ENCODE measurements at regions not wholly inside any gene's neighbourhood (a gene's known extent, or its start where the extent isn't known, plus 50 kb on each side); places are given as distances from the start of the nearest gene placed in this dataset.

- DNase-seq (no peak), ATAC-seq (ENCODE audit: insufficient read depth, low FRiP score) (no peak)
- WGBS, 2 donors: 92% methylated on average over 2 of the region's 2 CpGs
- Histone ChIP-seq H3K4me1 (ENCODE audit: control insufficient read depth in 5 of 5, insufficient read depth in 5 of 5, low read length in 5 of 5) (no peaks in the 10 kb centered on the region), H3K4me3 (no peak overlapping the region), H3K27me3 (ENCODE audit: control insufficient read depth in 3 of 3, insufficient read depth in 3 of 3, low read length in 2 of 3) (no peaks in the 10 kb centered on the region), H3K9ac (ENCODE audit: insufficient read depth in 1 of 2, low read length in 2 of 2) (no peak overlapping the region), H3K36me3 (ENCODE audit: control insufficient read depth in 4 of 4, insufficient read depth in 4 of 4, low read length in 4 of 4) (no peaks in the 10 kb centered on the region), H3K27ac (ENCODE audit: low read depth in 1 of 2, low read length in 1 of 2) (no peak overlapping the region), H3K9me3 (ENCODE audit: control insufficient read depth in 4 of 4, insufficient read depth in 3 of 4, low read length in 3 of 4) (no peaks in the 10 kb centered on the region)
- no peak for TF ChIP-seq CTCF (IDR thresholded peaks at IDR 0.05; ENCODE audit: control extremely low read depth, extremely low read depth)
These were observed 133.7 kb downstream of the DIRAS2 start for GRCh38 chr9:90508940-90509339.

- H3K27me3 ChIP-seq (ENCODE audit: control insufficient read depth in 3 of 3, insufficient read depth in 3 of 3, low read length in 2 of 3): no peaks in the 10 kb centered on the region
- H3K4me1 ChIP-seq (ENCODE audit: control insufficient read depth in 5 of 5, insufficient read depth in 5 of 5, low read length in 5 of 5): no peaks in the 10 kb centered on the region
- no peak for TF ChIP-seq CTCF (IDR thresholded peaks at IDR 0.05; ENCODE audit: control extremely low read depth, extremely low read depth)
- ATAC-seq (ENCODE audit: insufficient read depth, low FRiP score) (no peak), DNase-seq (no peak)
- no peak overlapping the region for H3K4me3 ChIP-seq
- no peaks in the 10 kb centered on the region for H3K36me3 ChIP-seq (ENCODE audit: control insufficient read depth in 4 of 4, insufficient read depth in 4 of 4, low read length in 4 of 4)
- H3K27ac ChIP-seq (ENCODE audit: low read depth in 1 of 2, low read length in 1 of 2): no peak overlapping the region
- 86 to 88% methylated on average over 6 of the region's 6 CpGs for WGBS, 2 donors
- H3K9ac ChIP-seq (ENCODE audit: insufficient read depth in 1 of 2, low read length in 2 of 2): no peak overlapping the region
- H3K9me3 ChIP-seq (ENCODE audit: control insufficient read depth in 4 of 4, insufficient read depth in 3 of 4, low read length in 3 of 4): no peaks in the 10 kb centered on the region
These were observed 130.9 kb downstream of the DIRAS2 start for GRCh38 chr9:90511711-90512110.

- no peaks in the 10 kb centered on the region for H3K9me3 ChIP-seq (ENCODE audit: control insufficient read depth in 4 of 4, insufficient read depth in 3 of 4, low read length in 3 of 4)
- no peaks in the 10 kb centered on the region for H3K27me3 ChIP-seq (ENCODE audit: control insufficient read depth in 3 of 3, insufficient read depth in 3 of 3, low read length in 2 of 3)
- DNase-seq: no peak
- no peaks in the 10 kb centered on the region for H3K36me3 ChIP-seq (ENCODE audit: control insufficient read depth in 4 of 4, insufficient read depth in 4 of 4, low read length in 4 of 4)
- no peak overlapping the region for H3K4me3 ChIP-seq
- no peak overlapping the region for H3K9ac ChIP-seq (ENCODE audit: insufficient read depth in 1 of 2, low read length in 2 of 2)
- no peak for TF ChIP-seq CTCF (IDR thresholded peaks at IDR 0.05; ENCODE audit: control extremely low read depth, extremely low read depth)
- no peak for ATAC-seq (ENCODE audit: insufficient read depth, low FRiP score)
- 82 to 95% methylated on average over 3 of the region's 3 CpGs for WGBS, 2 donors
- H3K27ac ChIP-seq (ENCODE audit: low read depth in 1 of 2, low read length in 1 of 2): no peak overlapping the region
- no peaks in the 10 kb centered on the region for H3K4me1 ChIP-seq (ENCODE audit: control insufficient read depth in 5 of 5, insufficient read depth in 5 of 5, low read length in 5 of 5)
These were observed 127.7 kb downstream of the DIRAS2 start for GRCh38 chr9:90514877-90515276.

GRCh38 chr9:90515510-90515909 is 127.1 kb downstream of the DIRAS2 start:
- Histone ChIP-seq H3K4me1 (ENCODE audit: control insufficient read depth in 5 of 5, insufficient read depth in 5 of 5, low read length in 5 of 5) (no peaks in the 10 kb centered on the region), H3K9me3 (ENCODE audit: control insufficient read depth in 4 of 4, insufficient read depth in 3 of 4, low read length in 3 of 4) (no peaks in the 10 kb centered on the region), H3K27me3 (ENCODE audit: control insufficient read depth in 3 of 3, insufficient read depth in 3 of 3, low read length in 2 of 3) (no peaks in the 10 kb centered on the region), H3K4me3 (no peak overlapping the region), H3K36me3 (ENCODE audit: control insufficient read depth in 4 of 4, insufficient read depth in 4 of 4, low read length in 4 of 4) (no peaks in the 10 kb centered on the region), H3K27ac (ENCODE audit: low read depth in 1 of 2, low read length in 1 of 2) (no peak overlapping the region), H3K9ac (ENCODE audit: insufficient read depth in 1 of 2, low read length in 2 of 2) (no peak overlapping the region)
- TF ChIP-seq CTCF (IDR thresholded peaks at IDR 0.05; ENCODE audit: control extremely low read depth, extremely low read depth): no peak
- WGBS, 2 donors: 20 to 56% methylated on average over 5 of the region's 5 CpGs
- ATAC-seq (ENCODE audit: insufficient read depth, low FRiP score): no peak
- DNase-seq: no peak
